ENCODE measurements at regions not wholly inside any gene's neighbourhood (a gene's known extent, or its start where the extent isn't known, plus 50 kb on each side); places are given as distances from the start of the nearest gene placed in this dataset.

- no peaks in the 10 kb centered on the region for H3K9me1 ChIP-seq (replicated peaks; ENCODE audit: control insufficient read depth, extremely low read depth, insufficient read depth, low read length)
- intact Hi-C loops (cut with micrococcal nuclease) (no loop called here), dilution Hi-C loops (cut with MboI; ENCODE audit: extremely low pct_ligation_motif_present, low sequenced_read_pairs) (no loop called here)
- no peak overlapping the region for H3K4me3 ChIP-seq (replicated peaks in 1 of 3; ENCODE audit: insufficient read depth in 1 of 3, low read depth in 1 of 3, low read length in 3 of 3)
- H3K4me1 ChIP-seq (ENCODE audit: control insufficient read depth, extremely low read depth, insufficient read depth, low read length): no peaks in the 10 kb centered on the region
- no peaks in the 10 kb centered on the region for H3K27me3 ChIP-seq (ENCODE audit: control insufficient read depth in 2 of 2, insufficient read depth in 2 of 2, low read length in 2 of 2)
- no peak overlapping the region for H3K4me2 ChIP-seq (ENCODE audit: insufficient read depth, low read length)
- H2AFZ ChIP-seq (ENCODE audit: low read depth, low read length): no peak overlapping the region
- H3K36me3 ChIP-seq (ENCODE audit: control insufficient read depth in 2 of 2, extremely low read depth in 1 of 2, insufficient read depth in 2 of 2, low read length in 2 of 2): no peaks in the 10 kb centered on the region
- no peak for DNase-seq (ENCODE audit: low read depth, low spot score)
- no peak for TF ChIP-seq GATA2 (IDR thresholded peaks at IDR 0.05; ENCODE audit: insufficient read depth, insufficient read length, low read depth, low read length)
- no peak for TF ChIP-seq POLR2AphosphoS5 (IDR thresholded peaks at IDR 0.05; ENCODE audit: insufficient read depth, low read depth, low read length)
- no peak for TF ChIP-seq POLR2A (IDR thresholded peaks at IDR 0.05; ENCODE audit: low read depth, low read length)
- TF ChIP-seq CTCF (IDR thresholded peaks at IDR 0.05; ENCODE audit: extremely low read depth in 1 of 2, insufficient read depth in 1 of 2, low read depth in 1 of 2, low read length in 2 of 2): no peak
- H3K9ac ChIP-seq (replicated peaks; ENCODE audit: extremely low read depth, insufficient read depth, low read length): no peak overlapping the region
- POLR2A ChIA-PET: no interaction called here
- H4K20me1 ChIP-seq (replicated peaks; ENCODE audit: control insufficient read depth, extremely low read depth, insufficient read depth, low read length): no peaks in the 10 kb centered on the region
- no peak for FAIRE-seq
- H3K9me3 ChIP-seq (replicated peaks; ENCODE audit: control insufficient read depth, insufficient read depth, low read length): no peaks in the 10 kb centered on the region
- CTCF ChIA-PET: interaction anchor here (0.9 to 1.7 kb wide), 2 partner anchors 34 to 147 kb away, joined by 3 to 5 read pairs; no protein-coding TSS in a partner anchor
- no peak overlapping the region for H3K27ac ChIP-seq (ENCODE audit: insufficient read depth, low read depth, low read length)
- H3K79me2 ChIP-seq (ENCODE audit: control insufficient read depth, insufficient read depth, low read length): no peaks in the 10 kb centered on the region
- no TSS peak for BruUV-seq (replicated peaks)
Measured at GRCh38 chr17:31695456-31696090, 163.5 kb downstream of the COPRS start.

- dilution Hi-C loops (cut with MboI; ENCODE audit: extremely low pct_ligation_motif_present, low sequenced_read_pairs) (no loop called here), intact Hi-C loops (cut with micrococcal nuclease) (no loop called here)
- FAIRE-seq (no peak), DNase-seq (ENCODE audit: low read depth, low spot score) (no peak)
- TF ChIP-seq POLR2A (IDR thresholded peaks at IDR 0.05; ENCODE audit: low read depth, low read length) (no peak), JUN (IDR thresholded peaks at IDR 0.05; ENCODE audit: borderline replicate concordance, insufficient read depth, insufficient read length, low read depth) (no peak), POLR2AphosphoS5 (IDR thresholded peaks at IDR 0.05; ENCODE audit: insufficient read depth, low read depth, low read length) (no peak), EZH2 (IDR thresholded peaks at IDR 0.05; ENCODE audit: borderline replicate concordance, low read depth, low read length, severe bottlenecking) (no peak), MYC (IDR thresholded peaks at IDR 0.05; ENCODE audit: low read depth, low read length) (no peak), CTCF (IDR thresholded peaks at IDR 0.05; ENCODE audit: extremely low read depth in 1 of 2, insufficient read depth in 1 of 2, low read depth in 1 of 2, low read length in 2 of 2) (no peak), MAX (IDR thresholded peaks at IDR 0.05; ENCODE audit: insufficient read depth, insufficient read length) (no peak), FOS (IDR thresholded peaks at IDR 0.05; ENCODE audit: borderline replicate concordance, insufficient read depth, low read length) (no peak), GATA2 (IDR thresholded peaks at IDR 0.05; ENCODE audit: insufficient read depth, insufficient read length, low read depth, low read length) (no peak)
- Histone ChIP-seq H3K9me1 (replicated peaks; ENCODE audit: control insufficient read depth, extremely low read depth, insufficient read depth, low read length) (no peaks in the 10 kb centered on the region), H3K9ac (replicated peaks; ENCODE audit: extremely low read depth, insufficient read depth, low read length) (no peak overlapping the region), H3K4me1 (ENCODE audit: control insufficient read depth, extremely low read depth, insufficient read depth, low read length) (no peaks in the 10 kb centered on the region), H4K20me1 (replicated peaks; ENCODE audit: control insufficient read depth, extremely low read depth, insufficient read depth, low read length) (no peaks in the 10 kb centered on the region), H2AFZ (ENCODE audit: low read depth, low read length) (no peak overlapping the region), H3K4me3 (replicated peaks in 1 of 3; ENCODE audit: insufficient read depth in 1 of 3, low read depth in 1 of 3, low read length in 3 of 3) (no peak overlapping the region), H3K4me2 (ENCODE audit: insufficient read depth, low read length) (no peak overlapping the region), H3K36me3 (ENCODE audit: control insufficient read depth in 2 of 2, extremely low read depth in 1 of 2, insufficient read depth in 2 of 2, low read length in 2 of 2) (no peaks in the 10 kb centered on the region), H3K27ac (ENCODE audit: insufficient read depth, low read depth, low read length) (no peak overlapping the region), H3K9me3 (replicated peaks; ENCODE audit: control insufficient read depth, insufficient read depth, low read length) (no peaks in the 10 kb centered on the region), H3K79me2 (ENCODE audit: control insufficient read depth, insufficient read depth, low read length) (no peaks in the 10 kb centered on the region), H3K27me3 (ENCODE audit: control insufficient read depth in 2 of 2, insufficient read depth in 2 of 2, low read length in 2 of 2) (no peaks in the 10 kb centered on the region)
- BruUV-seq (replicated peaks): no TSS peak
- CTCF ChIA-PET: no interaction called here
- POLR2A ChIA-PET: no interaction called here
Measured at GRCh38 chr17:31693433-31694220, 165.4 kb downstream of the COPRS start.
